ENCODE measurements at regions not wholly inside any gene's neighbourhood (a gene's known extent, or its start where the extent isn't known, plus 50 kb on each side); places are given as distances from the start of the nearest gene placed in this dataset.

GRCh38 chr7:115368998-115369397 lies 447.1 kb downstream of the MDFIC start:
- in situ Hi-C loops (cut with MboI; ENCODE audit: low pct_unique_long_range_greater_than_20kb, low sequenced_read_pairs, unreplicated experiment): no loop called here
- DNase-seq (ENCODE audit: low spot score): no peak
- no peak for TF ChIP-seq CTCF (IDR thresholded peaks at IDR 0.05; ENCODE audit: extremely low read depth, insufficient read depth, missing control alignments)

DNA sequence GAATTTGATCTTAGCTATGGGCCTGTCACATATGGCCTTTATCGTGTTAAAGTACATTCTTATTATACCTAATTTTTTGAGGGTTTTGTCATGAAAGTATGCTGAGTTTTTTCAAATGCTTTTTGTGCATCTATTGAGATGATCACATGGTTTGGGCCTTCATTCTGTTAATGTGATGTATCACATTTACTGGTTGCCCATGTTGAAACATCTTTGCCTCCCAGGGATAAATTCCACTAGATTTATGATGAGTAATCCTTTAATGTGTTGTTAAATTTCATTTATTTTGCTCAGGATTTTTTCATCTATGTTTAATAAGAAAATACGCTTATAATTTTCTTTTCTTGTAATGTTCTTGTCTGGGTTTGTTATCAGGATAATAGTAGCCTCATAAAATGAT lies 442.0 kb downstream of the MDFIC start:
- no peak for TF ChIP-seq CTCF (IDR thresholded peaks at IDR 0.05; ENCODE audit: extremely low read depth, insufficient read depth, missing control alignments)
- in situ Hi-C loops (cut with MboI; ENCODE audit: low pct_unique_long_range_greater_than_20kb, low sequenced_read_pairs, unreplicated experiment): no loop called here
- DNase-seq (ENCODE audit: low spot score): no peak

DNA sequence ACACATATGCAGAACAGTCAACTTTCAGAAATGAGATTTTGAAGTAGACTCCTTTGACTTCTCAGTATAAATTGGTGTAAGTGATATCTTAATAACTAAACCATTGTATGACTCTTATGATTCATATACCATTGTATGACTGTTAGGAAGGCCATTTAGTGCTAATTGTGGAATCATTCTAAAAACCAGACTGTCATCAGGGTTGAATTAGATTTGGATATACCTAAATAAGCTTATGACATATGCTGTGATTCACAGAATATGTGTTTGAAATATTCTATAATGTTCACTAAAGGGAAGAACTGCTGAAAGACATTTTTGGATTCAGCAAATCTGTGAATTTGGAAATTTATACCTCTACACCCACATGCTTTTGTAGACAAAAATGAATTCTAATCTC lies 438.1 kb downstream of the MDFIC start:
- TF ChIP-seq CTCF (IDR thresholded peaks at IDR 0.05; ENCODE audit: extremely low read depth, insufficient read depth, missing control alignments): no peak
- in situ Hi-C loops (cut with MboI; ENCODE audit: low pct_unique_long_range_greater_than_20kb, low sequenced_read_pairs, unreplicated experiment): no loop called here
- DNase-seq (ENCODE audit: low spot score): no peak

GRCh38 chr7:115359119-115359518 lies 437.2 kb downstream of the MDFIC start:
- in situ Hi-C loops (cut with MboI; ENCODE audit: low pct_unique_long_range_greater_than_20kb, low sequenced_read_pairs, unreplicated experiment): no loop called here
- no peak for DNase-seq (ENCODE audit: low spot score)
- no peak for TF ChIP-seq CTCF (IDR thresholded peaks at IDR 0.05; ENCODE audit: extremely low read depth, insufficient read depth, missing control alignments)

- DNase-seq (ENCODE audit: low spot score): no peak
- in situ Hi-C loops (cut with MboI; ENCODE audit: low pct_unique_long_range_greater_than_20kb, low sequenced_read_pairs, unreplicated experiment): no loop called here
- TF ChIP-seq CTCF (IDR thresholded peaks at IDR 0.05; ENCODE audit: extremely low read depth, insufficient read depth, missing control alignments): no peak
Measured at GRCh38 chr7:115357703-115357999, 435.8 kb downstream of the MDFIC start.

- in situ Hi-C loops (cut with MboI; ENCODE audit: low pct_unique_long_range_greater_than_20kb, low sequenced_read_pairs, unreplicated experiment): no loop called here
- TF ChIP-seq CTCF (IDR thresholded peaks at IDR 0.05; ENCODE audit: extremely low read depth, insufficient read depth, missing control alignments): no peak
- DNase-seq (ENCODE audit: low spot score): no peak
Measured at GRCh38 chr7:115356999-115357702, 435.3 kb downstream of the MDFIC start.

Measured in GM13977 (cell line).